Ammon's horn (tissue), 1 donor: ENCODE measurements at regions not wholly inside any gene's neighbourhood (a gene's known extent, or its start where the extent isn't known, plus 50 kb on each side); places are given as distances from the start of the nearest gene placed in this dataset.
"Not testable (repeated sequence)": the region's sequence is repeated elsewhere in the genome, so short reads cannot be mapped to it uniquely, and the experiment has no call there.

Experiments
- DNase-seq: peaks from one replicate; pipeline ENCODE4 v3.0.0-alpha.2; 2016; ENCODE audit warnings: low spot score

GRCh38 chr11:67768001-67768730 is 93.7 kb upstream of the ALDH3B2 start:
- not testable (repeated sequence) for DNase-seq

GRCh38 chr11:67761211-67761610 is 86.8 kb upstream of the ALDH3B2 start:
- not testable (repeated sequence) for DNase-seq

GRCh38 chr11:67759321-67759720 is 84.9 kb upstream of the ALDH3B2 start:
- not testable (repeated sequence) for DNase-seq

GRCh38 chr11:67758467-67758866 is 84.0 kb upstream of the ALDH3B2 start:
- DNase-seq = not testable (repeated sequence)

DNA sequence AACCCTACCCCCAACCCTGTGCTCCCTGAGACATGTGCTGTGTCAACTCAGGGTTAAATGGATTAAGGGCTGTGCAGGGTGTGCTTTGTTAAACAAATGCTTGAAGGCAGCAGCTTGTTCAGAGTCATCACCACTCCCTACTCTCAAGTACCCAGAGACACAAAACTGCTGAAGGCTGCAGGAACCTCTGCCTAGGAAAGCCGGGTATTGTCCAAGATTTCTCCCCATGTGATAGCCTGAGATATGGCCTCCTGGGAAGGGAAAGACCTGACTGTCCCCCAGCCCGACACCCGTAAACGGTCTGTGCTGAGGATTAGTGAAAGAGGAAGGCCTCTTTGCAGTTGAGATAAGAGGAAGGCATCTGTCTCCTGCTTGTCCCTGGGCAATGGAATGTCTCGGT is 83.6 kb upstream of the ALDH3B2 start:
- DNase-seq = not testable (repeated sequence)

- not testable (repeated sequence) for DNase-seq
Measured at GRCh38 chr11:67753820-67754219, 79.4 kb upstream of the ALDH3B2 start.

- DNase-seq = no peak
Measured at GRCh38 chr11:67745181-67745726, 70.8 kb upstream of the ALDH3B2 start.

DNA sequence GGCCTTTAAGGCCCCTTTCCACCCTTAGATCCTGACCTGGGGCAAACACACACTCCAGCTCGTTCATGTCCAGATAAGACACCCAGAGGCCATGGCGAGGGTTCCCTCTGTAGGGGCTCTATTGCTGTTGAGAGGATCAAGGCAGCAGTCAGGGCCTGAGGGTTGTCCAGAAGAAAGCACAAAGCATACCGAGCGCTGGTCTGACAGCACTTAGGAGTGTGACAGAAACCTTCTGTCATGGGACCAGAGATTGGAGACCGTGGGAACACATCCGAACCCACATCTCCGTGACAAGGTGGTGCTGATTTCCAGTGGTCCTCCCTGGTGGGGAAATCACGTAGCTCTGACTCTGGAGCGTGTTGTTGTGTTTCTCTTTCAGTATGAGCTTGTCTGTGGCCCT is 69.8 kb upstream of the ALDH3B2 start:
- not testable (repeated sequence) for DNase-seq

- DNase-seq = not testable (repeated sequence)
Measured at GRCh38 chr11:67738231-67738630, 63.8 kb upstream of the ALDH3B2 start.

DNA sequence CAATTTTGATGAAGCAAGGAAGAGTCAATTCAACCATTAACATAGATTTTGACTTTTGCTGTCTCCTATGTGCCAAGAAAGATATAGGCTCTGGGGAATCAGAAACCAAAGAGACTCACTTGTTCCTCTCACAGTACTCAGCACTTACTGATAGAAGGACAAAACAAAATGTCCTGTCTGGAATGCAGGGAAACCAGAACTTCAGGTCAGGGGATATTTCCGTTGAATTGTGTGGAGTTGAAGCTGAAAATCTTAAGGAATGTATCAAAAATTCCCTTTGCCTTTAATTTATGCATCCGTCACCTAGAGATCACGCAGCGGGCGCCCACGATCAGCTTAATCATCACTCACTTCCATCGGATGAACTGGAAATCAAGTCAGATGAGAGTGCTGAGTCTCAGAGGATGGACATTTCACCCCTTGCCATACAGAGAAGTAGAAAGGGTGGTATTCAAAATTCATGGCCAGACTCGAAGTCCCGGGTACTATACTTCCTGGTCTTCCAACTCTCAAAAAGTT is 63.2 kb upstream of the ALDH3B2 start:
- not testable (repeated sequence) for DNase-seq

- no peak for DNase-seq
Measured at GRCh38 chr11:67732045-67732787, 57.8 kb upstream of the ALDH3B2 start.

GRCh38 chr11:67731583-67731982 is 57.2 kb upstream of the ALDH3B2 start:
- no peak for DNase-seq

GRCh38 chr11:67728163-67728571 is 53.7 kb upstream of the ALDH3B2 start:
- DNase-seq = not testable (repeated sequence)

- DNase-seq = not testable (repeated sequence)
Measured at GRCh38 chr11:67727066-67728040, 52.9 kb upstream of the ALDH3B2 start.
